CD4-positive, CD25-positive, alpha-beta regulatory T cell (primary cell): ENCODE measurements at regions not wholly inside any gene's neighbourhood (a gene's known extent, or its start where the extent isn't known, plus 50 kb on each side); places are given as distances from the start of the nearest gene placed in this dataset.

Experiments used
- ATAC-seq, 2 donors: fragments of 150-1000 bp; cut with Tn5 transposase; one replicate each; pipeline ENCODE4 v1.10.0; 2021; ENCODE audit warnings: low read depth in 2 of 2, moderate number of reproducible peaks in 2 of 2, moderate library complexity in 1 of 2
- DNase-seq, 3 donors: peaks; one replicate each; pipeline versions ENCODE4 v3.0.0 to v3.0.0-alpha.2; 2012 to 2022; ENCODE audit warnings: mixed read lengths in 1 of 3
- H3K27ac ChIP-seq: one replicate; pipeline ENCODE4 v1.7.0; 2013; ENCODE audit warnings: mild to moderate bottlenecking, low read length; ENCODE audit not compliant: insufficient read depth, poor library complexity, severe bottlenecking
- H3K27me3 ChIP-seq: one replicate; pipeline ENCODE4 v1.7.0; 2013; ENCODE audit warnings: low read length; ENCODE audit not compliant: control insufficient read depth, insufficient read depth
- H3K36me3 ChIP-seq: one replicate; pipeline ENCODE4 v1.7.0; 2013; ENCODE audit warnings: mild to moderate bottlenecking, low read length, moderate library complexity; ENCODE audit not compliant: control insufficient read depth, insufficient read depth
- H3K4me1 ChIP-seq: 2 replicates; pipeline ENCODE4 v1.7.0; 2013; ENCODE audit warnings: mild to moderate bottlenecking, low read length; ENCODE audit not compliant: insufficient read depth, control insufficient read depth, poor library complexity, severe bottlenecking
- H3K4me3 ChIP-seq: one replicate; pipeline ENCODE4 v1.7.0; 2013; ENCODE audit warnings: low read depth, mild to moderate bottlenecking, low read length, moderate library complexity
- H3K9me3 ChIP-seq, 2 experiments: 1 replicate in 1 of 2; 2 replicates in 1 of 2; pipeline ENCODE4 v1.7.0; 2013; ENCODE audit warnings: low read length in 2 of 2, mild to moderate bottlenecking in 1 of 2, moderate library complexity in 1 of 2; ENCODE audit not compliant: control insufficient read depth in 2 of 2
- H3K27ac Mint-ChIP-seq, 3 donors: one replicate each; pipeline ENCODE4 v1.8.0; 2020 to 2022; ENCODE audit warnings: mild to moderate bottlenecking in 3 of 3, mixed read lengths in 3 of 3, moderate library complexity in 2 of 3
- H3K27me3 Mint-ChIP-seq: one replicate; pipeline ENCODE4 v1.8.0; 2022; ENCODE audit warnings: mild to moderate bottlenecking, mixed read lengths
- H3K36me3 Mint-ChIP-seq: one replicate; pipeline ENCODE4 v1.8.0; 2020; ENCODE audit warnings: mixed read lengths
- H3K4me1 Mint-ChIP-seq, 4 donors: one replicate each; pipeline ENCODE4 v1.8.0; 2020 to 2022; ENCODE audit warnings: mixed read lengths in 4 of 4, mild to moderate bottlenecking in 1 of 4
- H3K4me3 Mint-ChIP-seq, 4 donors: one replicate each; pipeline ENCODE4 v1.8.0; 2020 to 2022; ENCODE audit warnings: mild to moderate bottlenecking in 4 of 4, mixed read lengths in 4 of 4, moderate library complexity in 3 of 4
- H3K9me3 Mint-ChIP-seq, 7 donors: one replicate each; pipeline ENCODE4 v1.8.0; 2020 to 2022; ENCODE audit warnings: mixed read lengths in 7 of 7, mild to moderate bottlenecking in 3 of 7, moderate library complexity in 2 of 7

DNA sequence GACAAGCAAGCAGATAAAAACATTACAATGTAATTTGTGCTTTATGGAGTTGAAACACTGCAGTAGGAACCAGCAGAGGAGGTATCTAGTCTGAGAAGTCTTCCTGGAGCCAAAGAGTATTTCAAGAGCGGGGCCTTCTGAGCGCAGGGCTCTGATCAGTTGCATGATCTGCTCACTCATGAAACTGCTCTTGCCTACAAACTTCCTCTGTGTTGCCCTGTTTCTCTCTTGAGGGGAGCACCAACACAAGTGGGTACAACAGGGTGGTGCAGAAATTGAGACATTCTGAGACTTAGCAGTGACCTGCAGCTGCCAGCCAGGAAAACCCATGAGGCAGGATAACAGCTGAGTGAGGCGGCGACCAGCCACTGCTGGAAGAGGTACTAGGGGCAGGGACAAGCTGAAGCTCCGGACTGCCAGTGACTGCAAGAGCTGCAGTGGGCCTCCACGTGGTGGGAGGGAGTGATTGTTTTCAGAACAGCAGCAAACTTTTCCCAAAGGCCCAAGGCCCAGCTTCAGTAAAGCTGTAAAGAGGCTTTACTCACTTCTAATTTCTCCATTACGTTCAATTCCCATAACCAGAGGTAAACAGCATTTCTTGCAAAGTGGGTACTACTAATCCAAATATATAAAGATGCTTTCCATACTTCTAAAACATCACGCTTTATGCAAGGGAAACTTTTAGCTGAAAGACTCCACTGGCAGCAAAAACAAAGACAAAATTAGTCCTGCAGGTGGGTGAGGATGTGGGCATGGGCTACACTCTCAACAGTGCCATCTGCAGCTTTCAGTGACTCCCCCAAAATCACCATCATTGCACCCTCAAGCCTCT is 69.0 kb upstream of the LPP start:
- peaks cover 0 to 2% (median 0%) of the 10 kb centered on the region in 4 donors for H3K4me1 Mint-ChIP-seq
- no peak overlapping the region for H3K4me3 Mint-ChIP-seq
- no peaks in the 10 kb centered on the region for H3K36me3 Mint-ChIP-seq
- H3K27me3 Mint-ChIP-seq = peaks cover 5% of the 10 kb centered on the region
- ATAC-seq (no peak), DNase-seq (no peak)
- Histone ChIP-seq H3K36me3 (no peaks in the 10 kb centered on the region), H3K4me1 (no peaks in the 10 kb centered on the region), H3K27me3 (no peaks in the 10 kb centered on the region), H3K9me3 (no peaks in the 10 kb centered on the region), H3K27ac (no peak overlapping the region), H3K4me3 (no peak overlapping the region)
- peaks cover 0 to 5% (median 1%) of the 10 kb centered on the region in 7 donors for H3K9me3 Mint-ChIP-seq
- no peak overlapping the region for H3K27ac Mint-ChIP-seq

GRCh38 chr3:188085584-188086560 is 68.1 kb upstream of the LPP start:
- Mint-ChIP-seq H3K9me3 (no peaks in the 10 kb centered on the region), H3K4me3 (no peak overlapping the region), H3K36me3 (no peaks in the 10 kb centered on the region), H3K27me3 (peaks cover 5% of the 10 kb centered on the region), H3K4me1 (peaks cover 0 to 2% (median 0%) of the 10 kb centered on the region in 4 donors), H3K27ac (no peak overlapping the region)
- DNase-seq = no peak
- H3K36me3 ChIP-seq = no peaks in the 10 kb centered on the region
- no peak overlapping the region for H3K27ac ChIP-seq
- H3K9me3 ChIP-seq = no peaks in the 10 kb centered on the region
- H3K4me3 ChIP-seq = no peak overlapping the region
- no peaks in the 10 kb centered on the region for H3K4me1 ChIP-seq
- no peaks in the 10 kb centered on the region for H3K27me3 ChIP-seq
- ATAC-seq = no peak

DNA sequence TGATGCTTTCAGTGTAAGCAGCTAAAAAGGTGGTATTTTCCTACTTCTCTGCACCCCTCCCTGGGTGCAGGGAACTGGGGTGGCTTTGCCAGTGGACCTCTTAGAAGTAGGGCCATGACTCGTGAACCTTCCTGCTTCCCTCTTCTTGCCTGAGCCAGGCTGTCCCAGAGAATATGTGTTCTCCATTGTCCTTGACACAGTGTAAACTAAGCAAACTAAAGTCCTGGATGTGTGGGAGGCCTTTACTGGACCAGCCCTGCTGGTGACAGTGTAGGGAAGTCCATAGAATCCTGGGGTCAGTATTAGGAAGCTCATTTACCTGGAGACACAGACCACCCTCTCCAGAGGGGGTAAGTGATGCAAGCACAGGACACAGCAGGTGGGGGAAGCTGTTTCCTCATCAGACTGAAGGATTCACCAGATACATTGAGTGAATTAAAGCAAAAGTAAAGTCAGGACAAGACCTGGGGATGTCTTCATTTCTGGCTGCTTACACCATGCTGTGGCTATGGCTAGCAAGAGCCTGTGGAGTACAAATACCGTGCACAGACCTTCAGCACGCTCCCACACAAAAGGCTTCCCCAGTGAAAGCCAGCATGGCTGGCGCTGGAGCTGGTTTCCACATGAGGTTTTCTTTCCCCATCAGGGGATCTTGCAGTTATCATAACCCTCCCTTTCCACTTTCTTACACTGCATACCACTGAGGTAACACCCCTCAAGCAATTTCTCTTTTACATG is 64.8 kb upstream of the LPP start:
- peaks cover 5% of the 10 kb centered on the region for H3K27me3 Mint-ChIP-seq
- peaks cover 0 to 1% (median 0%) of the 10 kb centered on the region in 7 donors for H3K9me3 Mint-ChIP-seq
- H3K4me1 Mint-ChIP-seq = peaks cover 0 to 5% (median 2%) of the 10 kb centered on the region in 4 donors
- H3K4me1 ChIP-seq = no peaks in the 10 kb centered on the region
- DNase-seq = no peak
- H3K36me3 ChIP-seq = no peaks in the 10 kb centered on the region
- no peaks in the 10 kb centered on the region for H3K36me3 Mint-ChIP-seq
- H3K4me3 Mint-ChIP-seq = no peak overlapping the region
- peak overlapping the region in 1 of 3 donors; percentile 88 for H3K27ac Mint-ChIP-seq
- ATAC-seq = no peak
- H3K9me3 ChIP-seq = no peaks in the 10 kb centered on the region
- no peaks in the 10 kb centered on the region for H3K27me3 ChIP-seq
- no peak overlapping the region for H3K27ac ChIP-seq
- H3K4me3 ChIP-seq = no peak overlapping the region

DNA sequence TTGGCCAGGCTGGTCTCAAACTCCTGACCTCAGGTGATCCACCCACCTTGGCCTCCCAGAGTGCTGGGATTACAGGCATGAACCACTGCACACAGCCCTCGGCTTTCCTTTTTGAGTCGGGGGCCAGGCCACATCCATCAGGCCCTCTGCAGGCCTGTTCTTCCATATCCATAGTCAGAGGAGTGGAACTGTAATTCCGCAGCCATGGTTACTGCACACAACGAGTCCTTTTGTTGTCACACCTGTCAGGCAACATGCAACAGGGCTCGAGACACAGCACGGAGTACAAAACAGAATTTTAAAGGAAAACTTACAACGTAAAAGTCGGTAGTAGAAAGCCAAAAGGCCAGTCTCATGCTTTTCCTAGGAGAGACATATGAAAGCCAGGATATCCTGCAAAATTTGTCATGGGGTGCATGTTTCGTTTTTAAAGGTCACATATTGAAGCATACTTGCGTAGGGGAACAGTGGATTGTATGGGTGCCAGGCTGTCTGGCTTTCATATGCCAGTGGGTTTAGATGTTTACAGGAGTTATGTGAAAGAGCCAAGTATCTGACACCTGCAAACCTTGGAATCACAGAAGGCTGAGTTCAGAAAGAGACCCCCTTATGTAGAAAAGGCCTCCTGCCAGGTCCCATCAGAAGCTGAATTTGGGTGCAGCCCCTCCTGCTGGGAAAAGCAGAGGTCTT is 63.2 kb upstream of the LPP start:
- H3K36me3 Mint-ChIP-seq = no peaks in the 10 kb centered on the region
- ATAC-seq = no peak
- H3K9me3 Mint-ChIP-seq = peaks cover 0 to 1% (median 0%) of the 10 kb centered on the region in 7 donors
- peaks cover 5% of the 10 kb centered on the region for H3K27me3 Mint-ChIP-seq
- Histone ChIP-seq H3K36me3 (no peaks in the 10 kb centered on the region), H3K27ac (no peak overlapping the region), H3K27me3 (no peaks in the 10 kb centered on the region), H3K4me3 (no peak overlapping the region), H3K4me1 (no peaks in the 10 kb centered on the region), H3K9me3 (no peaks in the 10 kb centered on the region)
- no peak overlapping the region for H3K4me3 Mint-ChIP-seq
- H3K27ac Mint-ChIP-seq = no peak overlapping the region
- DNase-seq = no peak
- H3K4me1 Mint-ChIP-seq = peaks cover 0 to 5% (median 2%) of the 10 kb centered on the region in 4 donors

DNA sequence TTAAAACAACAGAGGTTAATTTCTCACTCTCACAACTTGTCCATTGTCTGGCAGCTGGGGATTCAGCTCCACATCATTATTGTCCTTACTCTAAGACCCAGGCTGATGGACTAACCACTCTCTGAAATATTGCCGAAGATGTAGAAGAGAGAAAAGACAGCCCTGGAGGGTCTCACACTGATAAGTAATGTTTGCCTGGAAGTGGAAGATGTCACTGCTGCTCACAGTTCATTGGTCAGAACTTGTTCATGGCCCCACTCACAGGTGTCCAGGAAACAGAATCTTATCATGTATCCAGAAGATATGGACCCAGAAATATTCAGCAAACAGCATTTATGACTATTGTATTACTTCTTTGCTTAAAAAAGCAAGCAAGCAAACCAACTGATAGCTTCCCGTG is 62.2 kb upstream of the LPP start:
- Mint-ChIP-seq H3K4me1 (peaks cover 0 to 5% (median 2%) of the 10 kb centered on the region in 4 donors), H3K27ac (no peak overlapping the region), H3K27me3 (peaks cover 5% of the 10 kb centered on the region), H3K9me3 (peaks cover 0 to 1% (median 0%) of the 10 kb centered on the region in 7 donors), H3K4me3 (no peak overlapping the region), H3K36me3 (no peaks in the 10 kb centered on the region)
- Histone ChIP-seq H3K27me3 (no peaks in the 10 kb centered on the region), H3K4me1 (no peaks in the 10 kb centered on the region), H3K27ac (no peak overlapping the region), H3K4me3 (no peak overlapping the region), H3K9me3 (no peaks in the 10 kb centered on the region), H3K36me3 (no peaks in the 10 kb centered on the region)
- DNase-seq (no peak), ATAC-seq (no peak)

- H3K27ac Mint-ChIP-seq = no peak overlapping the region
- peaks cover 0 to 1% (median 0%) of the 10 kb centered on the region in 7 donors for H3K9me3 Mint-ChIP-seq
- DNase-seq (no peak), ATAC-seq (peak in 1 of 2 donors; percentile 31)
- Histone ChIP-seq H3K27ac (no peak overlapping the region), H3K4me3 (no peak overlapping the region), H3K4me1 (no peaks in the 10 kb centered on the region), H3K36me3 (no peaks in the 10 kb centered on the region), H3K9me3 (no peaks in the 10 kb centered on the region), H3K27me3 (no peaks in the 10 kb centered on the region)
- no peaks in the 10 kb centered on the region for H3K36me3 Mint-ChIP-seq
- no peak overlapping the region for H3K4me3 Mint-ChIP-seq
- peaks cover 5% of the 10 kb centered on the region for H3K27me3 Mint-ChIP-seq
- peaks cover 0 to 5% (median 2%) of the 10 kb centered on the region in 4 donors for H3K4me1 Mint-ChIP-seq
Observed at GRCh38 chr3:188092648-188093047, 61.3 kb upstream of the LPP start.

- Histone ChIP-seq H3K4me3 (no peak overlapping the region), H3K4me1 (no peaks in the 10 kb centered on the region), H3K36me3 (no peaks in the 10 kb centered on the region), H3K27ac (no peak overlapping the region), H3K9me3 (no peaks in the 10 kb centered on the region), H3K27me3 (no peaks in the 10 kb centered on the region)
- ATAC-seq = no peak
- H3K36me3 Mint-ChIP-seq = no peaks in the 10 kb centered on the region
- no peak overlapping the region for H3K27ac Mint-ChIP-seq
- no peak for DNase-seq
- H3K4me1 Mint-ChIP-seq = peaks cover 0 to 5% (median 1%) of the 10 kb centered on the region in 4 donors
- no peaks in the 10 kb centered on the region for H3K27me3 Mint-ChIP-seq
- H3K4me3 Mint-ChIP-seq = no peak overlapping the region
- H3K9me3 Mint-ChIP-seq = peaks cover 0 to 4% (median 0%) of the 10 kb centered on the region in 7 donors
Observed at GRCh38 chr3:188095431-188095830, 58.5 kb upstream of the LPP start.
